ENCODE measurements at regions not wholly inside any gene's neighbourhood (a gene's known extent, or its start where the extent isn't known, plus 50 kb on each side); places are given as distances from the start of the nearest gene placed in this dataset.

- ChIA-PET CTCF (interaction anchor here (0.6 to 1.5 kb wide), 8 partner anchors 36 to 404 kb away, joined by 3 to 6 read pairs (median 4); no protein-coding TSS in a partner anchor), POLR2A (interaction anchor here (0.5 to 0.9 kb wide), 3 partner anchors 17 to 56 kb away, joined by 3 to 7 read pairs (median 3); no protein-coding TSS in a partner anchor)
- no peak for TF ChIP-seq CTCF (IDR thresholded peaks at IDR 0.05; ENCODE audit: insufficient read depth, low read depth, low read length)
- peak overlapping the region; percentile 27 for H3K4me3 ChIP-seq (ENCODE audit: low read depth, low read length)
- no peaks in the 10 kb centered on the region for H3K27me3 ChIP-seq (ENCODE audit: control insufficient read depth, insufficient read depth, low read length)
- DNase-seq (ENCODE audit: low read depth) = peak; percentile 78
- no peaks in the 10 kb centered on the region for H3K36me3 ChIP-seq (ENCODE audit: control insufficient read depth, insufficient read depth, low read length)
Observed at GRCh38 chr1:8133657-8134430, 107.7 kb upstream of the ERRFI1 start.

DNA sequence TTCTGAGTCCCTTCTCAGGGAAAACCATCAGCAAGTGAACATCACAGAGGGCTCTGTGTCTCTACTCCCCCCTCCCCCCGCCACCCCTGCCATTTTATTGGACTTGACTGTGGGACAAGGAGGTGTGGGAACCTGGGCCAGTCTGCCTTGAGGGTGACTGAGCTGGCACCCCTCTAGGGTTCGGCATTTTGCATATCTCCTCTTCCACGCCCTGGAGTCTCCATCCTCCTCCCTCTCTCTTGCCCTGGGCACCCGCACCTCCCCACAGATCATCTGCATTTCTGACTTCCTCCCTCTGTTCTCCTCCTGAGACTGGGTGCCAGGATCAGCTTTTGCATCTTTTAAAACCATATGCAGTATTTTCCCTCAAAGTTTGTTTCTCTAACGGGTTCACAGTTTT, 107.1 kb upstream of the ERRFI1 start:
- CTCF ChIA-PET = interaction anchor here (0.6 to 1.5 kb wide), 6 partner anchors 12 to 403 kb away, joined by 3 to 6 read pairs (median 4); no protein-coding TSS in a partner anchor
- POLR2A ChIA-PET = interaction anchor here (0.6 to 0.9 kb wide), 2 partner anchors 36 to 108 kb away, joined by 3 to 5 read pairs; no protein-coding TSS in a partner anchor
- Histone ChIP-seq H3K4me3 (ENCODE audit: low read depth, low read length) (no peak overlapping the region), H3K27me3 (ENCODE audit: control insufficient read depth, insufficient read depth, low read length) (no peaks in the 10 kb centered on the region), H3K36me3 (ENCODE audit: control insufficient read depth, insufficient read depth, low read length) (no peaks in the 10 kb centered on the region)
- no peak for TF ChIP-seq CTCF (IDR thresholded peaks at IDR 0.05; ENCODE audit: insufficient read depth, low read depth, low read length)
- no peak for DNase-seq (ENCODE audit: low read depth)

GRCh38 chr1:8127171-8127641, 101.1 kb upstream of the ERRFI1 start:
- no peaks in the 10 kb centered on the region for H3K27me3 ChIP-seq (ENCODE audit: control insufficient read depth, insufficient read depth, low read length)
- no peak for DNase-seq (ENCODE audit: low read depth)
- ChIA-PET POLR2A (no interaction called here), CTCF (no interaction called here)
- no peak for TF ChIP-seq CTCF (IDR thresholded peaks at IDR 0.05; ENCODE audit: insufficient read depth, low read depth, low read length)
- no peaks in the 10 kb centered on the region for H3K36me3 ChIP-seq (ENCODE audit: control insufficient read depth, insufficient read depth, low read length)
- H3K4me3 ChIP-seq (ENCODE audit: low read depth, low read length) = no peak overlapping the region

DNA sequence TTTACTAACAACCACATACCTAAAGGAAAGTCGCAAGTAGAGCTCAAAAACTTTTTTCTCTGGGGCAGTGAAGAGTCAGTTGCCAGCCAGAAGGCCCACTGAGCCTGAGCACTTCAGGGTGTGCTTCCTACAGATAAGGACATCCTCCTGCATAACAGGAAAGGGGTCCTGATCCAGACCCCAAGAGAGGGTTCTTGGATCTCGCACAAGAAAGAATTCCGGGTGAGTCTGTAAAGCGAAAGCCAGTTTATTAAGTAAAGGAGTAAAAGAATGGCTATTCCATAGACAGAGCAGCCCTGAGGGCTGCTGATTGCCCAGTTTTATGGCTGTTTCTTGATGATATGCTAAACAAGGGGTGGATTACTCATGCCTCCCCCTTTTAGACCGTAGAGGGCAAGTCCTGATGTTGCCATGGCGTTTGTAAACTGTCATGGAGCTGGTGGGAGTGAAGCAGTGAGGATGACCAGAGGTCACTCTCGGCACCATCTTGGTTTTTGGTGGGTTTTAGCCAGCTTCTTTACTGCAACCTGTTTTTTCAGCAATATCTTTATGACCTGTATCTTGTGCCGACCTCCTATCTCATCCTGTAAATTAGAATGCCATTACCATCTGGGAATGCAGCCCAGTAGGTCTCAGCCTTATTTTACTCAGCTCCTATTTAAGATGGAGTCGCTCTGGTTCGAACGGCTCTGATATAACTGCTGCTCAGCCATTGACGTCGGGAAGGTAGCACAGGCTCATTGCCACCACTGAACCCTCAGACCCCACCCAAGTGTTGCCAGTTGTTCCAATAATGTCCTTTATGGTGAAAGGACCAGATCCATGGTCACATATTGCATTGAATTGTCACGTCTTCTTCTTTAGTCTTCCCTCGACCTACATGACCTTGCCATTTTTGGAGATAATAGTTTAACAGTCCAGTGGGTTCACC, 96.6 kb upstream of the ERRFI1 start:
- CTCF ChIA-PET = interaction anchor here (1.3 to 1.4 kb wide), 2 partner anchors 9 to 19 kb away, joined by 3 to 5 read pairs; no protein-coding TSS in a partner anchor
- H3K4me3 ChIP-seq (ENCODE audit: low read depth, low read length) = no peak overlapping the region
- no peaks in the 10 kb centered on the region for H3K27me3 ChIP-seq (ENCODE audit: control insufficient read depth, insufficient read depth, low read length)
- no peaks in the 10 kb centered on the region for H3K36me3 ChIP-seq (ENCODE audit: control insufficient read depth, insufficient read depth, low read length)
- DNase-seq (ENCODE audit: low read depth) = no peak
- no peak for TF ChIP-seq CTCF (IDR thresholded peaks at IDR 0.05; ENCODE audit: insufficient read depth, low read depth, low read length)
- POLR2A ChIA-PET = interaction anchor here (0.7 kb wide), 1 partner anchor 1307 kb away, joined by 9 read pairs; no protein-coding TSS in a partner anchor
